ENCODE measurements at regions not wholly inside any gene's neighbourhood (a gene's known extent, or its start where the extent isn't known, plus 50 kb on each side); places are given as distances from the start of the nearest gene placed in this dataset.

- Histone ChIP-seq H3K36me3 (ENCODE audit: insufficient read depth, low read length) (no peaks in the 10 kb centered on the region), H3K9me3 (ENCODE audit: low read depth, low read length) (no peaks in the 10 kb centered on the region), H3K4me3 (no peak overlapping the region), H3K27ac (no peak overlapping the region), H3K9ac (ENCODE audit: insufficient read length) (no peak overlapping the region)
- TF ChIP-seq FOXP2 (optimal IDR thresholded peaks at IDR 0.05; ENCODE audit: control extremely low read depth, extremely low read length, insufficient read depth) (no peak), EZH2 (IDR thresholded peaks at IDR 0.05) (no peak), POLR2AphosphoS5 (IDR thresholded peaks at IDR 0.05; ENCODE audit: borderline replicate concordance, low read depth, low read length) (no peak)
- DNase-seq (ENCODE audit: low read depth, low spot score), result no peak
These were observed 754.5 kb downstream of the SATB2 start for GRCh38 chr2:198703281-198703680.

GRCh38 chr2:198702796-198703195, 754.9 kb downstream of the SATB2 start:
- Histone ChIP-seq H3K9me3 (ENCODE audit: low read depth, low read length) (no peaks in the 10 kb centered on the region), H3K27ac (no peak overlapping the region), H3K36me3 (ENCODE audit: insufficient read depth, low read length) (no peaks in the 10 kb centered on the region), H3K4me3 (no peak overlapping the region), H3K9ac (ENCODE audit: insufficient read length) (no peak overlapping the region)
- TF ChIP-seq FOXP2 (optimal IDR thresholded peaks at IDR 0.05; ENCODE audit: control extremely low read depth, extremely low read length, insufficient read depth) (no peak), EZH2 (IDR thresholded peaks at IDR 0.05) (no peak), POLR2AphosphoS5 (IDR thresholded peaks at IDR 0.05; ENCODE audit: borderline replicate concordance, low read depth, low read length) (no peak)
- DNase-seq (ENCODE audit: low read depth, low spot score), result no peak

GRCh38 chr2:198701481-198701880, 756.3 kb downstream of the SATB2 start:
- no peak overlapping the region for H3K9ac ChIP-seq (ENCODE audit: insufficient read length)
- H3K4me3 ChIP-seq, result no peak overlapping the region
- H3K27ac ChIP-seq, result no peak overlapping the region
- H3K36me3 ChIP-seq (ENCODE audit: insufficient read depth, low read length), result no peaks in the 10 kb centered on the region
- TF ChIP-seq FOXP2 (optimal IDR thresholded peaks at IDR 0.05; ENCODE audit: control extremely low read depth, extremely low read length, insufficient read depth) (no peak), POLR2AphosphoS5 (IDR thresholded peaks at IDR 0.05; ENCODE audit: borderline replicate concordance, low read depth, low read length) (no peak), EZH2 (IDR thresholded peaks at IDR 0.05) (no peak)
- no peak for DNase-seq (ENCODE audit: low read depth, low spot score)
- H3K9me3 ChIP-seq (ENCODE audit: low read depth, low read length), result no peaks in the 10 kb centered on the region

- TF ChIP-seq FOXP2 (optimal IDR thresholded peaks at IDR 0.05; ENCODE audit: control extremely low read depth, extremely low read length, insufficient read depth) (no peak), POLR2AphosphoS5 (IDR thresholded peaks at IDR 0.05; ENCODE audit: borderline replicate concordance, low read depth, low read length) (no peak), EZH2 (IDR thresholded peaks at IDR 0.05) (no peak)
- Histone ChIP-seq H3K27ac (no peak overlapping the region), H3K9ac (ENCODE audit: insufficient read length) (no peak overlapping the region), H3K4me3 (no peak overlapping the region), H3K36me3 (ENCODE audit: insufficient read depth, low read length) (no peaks in the 10 kb centered on the region), H3K9me3 (ENCODE audit: low read depth, low read length) (no peaks in the 10 kb centered on the region)
- no peak for DNase-seq (ENCODE audit: low read depth, low spot score)
These were observed 757.4 kb downstream of the SATB2 start for GRCh38 chr2:198700319-198700718.

- Histone ChIP-seq H3K4me3 (no peak overlapping the region), H3K27ac (no peak overlapping the region), H3K9me3 (ENCODE audit: low read depth, low read length) (no peaks in the 10 kb centered on the region), H3K36me3 (ENCODE audit: insufficient read depth, low read length) (no peaks in the 10 kb centered on the region), H3K9ac (ENCODE audit: insufficient read length) (no peak overlapping the region)
- DNase-seq (ENCODE audit: low read depth, low spot score), result no peak
- TF ChIP-seq FOXP2 (optimal IDR thresholded peaks at IDR 0.05; ENCODE audit: control extremely low read depth, extremely low read length, insufficient read depth), result no peak
- TF ChIP-seq POLR2AphosphoS5 (IDR thresholded peaks at IDR 0.05; ENCODE audit: borderline replicate concordance, low read depth, low read length), result no peak
- TF ChIP-seq EZH2 (IDR thresholded peaks at IDR 0.05), result no peak
These were observed 759.5 kb downstream of the SATB2 start for GRCh38 chr2:198698230-198698629.

GRCh38 chr2:198697794-198698193, 759.9 kb downstream of the SATB2 start:
- no peak overlapping the region for H3K27ac ChIP-seq
- TF ChIP-seq EZH2 (IDR thresholded peaks at IDR 0.05) (no peak), FOXP2 (optimal IDR thresholded peaks at IDR 0.05; ENCODE audit: control extremely low read depth, extremely low read length, insufficient read depth) (no peak), POLR2AphosphoS5 (IDR thresholded peaks at IDR 0.05; ENCODE audit: borderline replicate concordance, low read depth, low read length) (no peak)
- no peaks in the 10 kb centered on the region for H3K9me3 ChIP-seq (ENCODE audit: low read depth, low read length)
- DNase-seq (ENCODE audit: low read depth, low spot score), result no peak
- no peaks in the 10 kb centered on the region for H3K36me3 ChIP-seq (ENCODE audit: insufficient read depth, low read length)
- no peak overlapping the region for H3K4me3 ChIP-seq
- H3K9ac ChIP-seq (ENCODE audit: insufficient read length), result no peak overlapping the region

- Histone ChIP-seq H3K9ac (ENCODE audit: insufficient read length) (no peak overlapping the region), H3K36me3 (ENCODE audit: insufficient read depth, low read length) (no peaks in the 10 kb centered on the region)
- no peak for TF ChIP-seq POLR2AphosphoS5 (IDR thresholded peaks at IDR 0.05; ENCODE audit: borderline replicate concordance, low read depth, low read length)
- TF ChIP-seq EZH2 (IDR thresholded peaks at IDR 0.05), result no peak
- no peak for TF ChIP-seq FOXP2 (optimal IDR thresholded peaks at IDR 0.05; ENCODE audit: control extremely low read depth, extremely low read length, insufficient read depth)
These were observed 760.5 kb downstream of the SATB2 start for GRCh38 chr2:198697218-198697617.

GRCh38 chr2:198695879-198696278, 761.9 kb downstream of the SATB2 start:
- no peak overlapping the region for H3K4me3 ChIP-seq
- H3K9ac ChIP-seq (ENCODE audit: insufficient read length), result no peak overlapping the region
- TF ChIP-seq EZH2 (IDR thresholded peaks at IDR 0.05) (no peak), POLR2AphosphoS5 (IDR thresholded peaks at IDR 0.05; ENCODE audit: borderline replicate concordance, low read depth, low read length) (no peak), FOXP2 (optimal IDR thresholded peaks at IDR 0.05; ENCODE audit: control extremely low read depth, extremely low read length, insufficient read depth) (no peak)
- H3K27ac ChIP-seq, result no peak overlapping the region
- no peak for DNase-seq (ENCODE audit: low read depth, low spot score)
- no peaks in the 10 kb centered on the region for H3K9me3 ChIP-seq (ENCODE audit: low read depth, low read length)
- H3K36me3 ChIP-seq (ENCODE audit: insufficient read depth, low read length), result no peaks in the 10 kb centered on the region

More at GRCh38 chr2:198697218-198697617, 760.5 kb downstream of the SATB2 start:
- Histone ChIP-seq H3K9me3 (ENCODE audit: low read depth, low read length) (no peaks in the 10 kb centered on the region), H3K27ac (no peak overlapping the region), H3K4me3 (no peak overlapping the region)
- DNase-seq (ENCODE audit: low read depth, low spot score), result no peak

- Histone ChIP-seq H3K27ac (no peak overlapping the region), H3K9me3 (ENCODE audit: low read depth, low read length) (no peaks in the 10 kb centered on the region), H3K9ac (ENCODE audit: insufficient read length) (no peak overlapping the region), H3K4me3 (no peak overlapping the region), H3K36me3 (ENCODE audit: insufficient read depth, low read length) (no peaks in the 10 kb centered on the region)
- TF ChIP-seq EZH2 (IDR thresholded peaks at IDR 0.05) (no peak), FOXP2 (optimal IDR thresholded peaks at IDR 0.05; ENCODE audit: control extremely low read depth, extremely low read length, insufficient read depth) (no peak), POLR2AphosphoS5 (IDR thresholded peaks at IDR 0.05; ENCODE audit: borderline replicate concordance, low read depth, low read length) (no peak)
- DNase-seq (ENCODE audit: low read depth, low spot score), result no peak
These were observed 764.7 kb downstream of the SATB2 start for GRCh38 chr2:198692907-198693510.
